Stimulated activated CD4-positive, alpha-beta T cell treated with anti-CD3 and anti-CD28 coated beads, Interleukin-4, amount 100 ng/mL, for 4 hours (primary cell): ENCODE measurements at regions not wholly inside any gene's neighbourhood (a gene's known extent, or its start where the extent isn't known, plus 50 kb on each side); places are given as distances from the start of the nearest gene placed in this dataset.

Experiments
- DNase-seq, 2 experiments: peaks; one replicate each; pipeline ENCODE4 v3.0.0-alpha.2; 2020

- DNase-seq, result no peak
Observed at GRCh38 chr4:15130441-15130840, 128.2 kb downstream of the CPEB2 start.

GRCh38 chr4:15131551-15131950 lies 129.3 kb downstream of the CPEB2 start:
- no peak for DNase-seq

GRCh38 chr4:15132739-15133138 lies 130.5 kb downstream of the CPEB2 start:
- DNase-seq, result no peak

GRCh38 chr4:15139599-15139998 lies 137.3 kb downstream of the CPEB2 start:
- no peak for DNase-seq

GRCh38 chr4:15142201-15142600 lies 139.9 kb downstream of the CPEB2 start:
- DNase-seq, result no peak

- no peak for DNase-seq
Observed at GRCh38 chr4:15143551-15143950, 141.3 kb downstream of the CPEB2 start.

- DNase-seq, result no peak
Observed at GRCh38 chr4:15144249-15144966, 142.1 kb downstream of the CPEB2 start.

- DNase-seq, result no peak
Observed at GRCh38 chr4:15144967-15145295, 142.7 kb downstream of the CPEB2 start.

- DNase-seq, result no peak
Observed at GRCh38 chr4:15145709-15146108, 143.4 kb downstream of the CPEB2 start.

GRCh38 chr4:15147714-15148113 lies 145.4 kb downstream of the CPEB2 start:
- no peak for DNase-seq

- DNase-seq, result no peak
Observed at GRCh38 chr4:15148199-15148598, 145.9 kb downstream of the CPEB2 start.

- DNase-seq, result no peak
Observed at GRCh38 chr4:15148691-15149090, 146.4 kb downstream of the CPEB2 start.

GRCh38 chr4:15149234-15149838 lies 147.1 kb downstream of the CPEB2 start:
- DNase-seq, result no peak

GRCh38 chr4:15149839-15150592 lies 147.7 kb downstream of the CPEB2 start:
- no peak for DNase-seq

- DNase-seq, result no peak
Observed at GRCh38 chr4:15150631-15151030, 148.3 kb downstream of the CPEB2 start.

- no peak for DNase-seq
Observed at GRCh38 chr4:15151033-15151432, 148.8 kb downstream of the CPEB2 start.

GRCh38 chr4:15153662-15154061 lies 151.4 kb downstream of the CPEB2 start:
- no peak for DNase-seq

- no peak for DNase-seq
Observed at GRCh38 chr4:15158406-15159091, 156.3 kb downstream of the CPEB2 start.

- DNase-seq, result no peak
Observed at GRCh38 chr4:15159477-15160019, 157.3 kb downstream of the CPEB2 start.

GRCh38 chr4:15161439-15161838 lies 159.2 kb downstream of the CPEB2 start:
- DNase-seq, result no peak

GRCh38 chr4:15162046-15162445 lies 159.8 kb downstream of the CPEB2 start:
- DNase-seq, result no peak

GRCh38 chr4:15162465-15163283 lies 160.4 kb downstream of the CPEB2 start:
- DNase-seq, result no peak

- no peak for DNase-seq
Observed at GRCh38 chr4:15163284-15163645, 161.0 kb downstream of the CPEB2 start.
